NCI-H82 treated with DMSO at 0.1 percent for 48 hours (cell line): ENCODE measurements at regions not wholly inside any gene's neighbourhood (a gene's known extent, or its start where the extent isn't known, plus 50 kb on each side); places are given as distances from the start of the nearest gene placed in this dataset.
"Not testable (repeated sequence)": the region's sequence is repeated elsewhere in the genome, so short reads cannot be mapped to it uniquely, and the experiment has no call there.

Experiments
- DNase-seq: peaks from one replicate; lab custom pipeline; 2025; ENCODE audit not compliant: unreplicated experiment; lab: John Stamatoyannopoulos, UW

- DNase-seq = no peak
These were observed 125.8 kb upstream of the STARD13 start for GRCh38 chr13:33411312-33411711.

DNA sequence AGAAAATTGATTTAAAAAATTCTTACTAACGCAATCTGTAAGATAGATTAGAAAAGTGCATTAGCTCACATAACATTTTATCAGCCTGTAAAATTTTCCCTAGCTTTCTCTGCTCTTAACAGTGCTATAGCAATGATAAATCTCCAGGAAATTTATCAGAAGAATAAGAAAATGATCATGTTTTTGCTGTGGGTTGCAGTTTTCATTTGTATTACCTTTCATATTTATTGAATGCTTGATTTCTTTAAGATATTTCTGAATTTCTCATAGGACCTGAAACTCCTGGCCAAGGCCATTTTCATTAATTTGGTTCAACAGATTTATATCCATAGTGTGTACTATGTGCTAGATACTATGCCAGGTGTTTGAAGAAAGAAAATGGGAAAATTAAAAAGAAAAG is 130.3 kb upstream of the STARD13 start:
- no peak for DNase-seq

DNA sequence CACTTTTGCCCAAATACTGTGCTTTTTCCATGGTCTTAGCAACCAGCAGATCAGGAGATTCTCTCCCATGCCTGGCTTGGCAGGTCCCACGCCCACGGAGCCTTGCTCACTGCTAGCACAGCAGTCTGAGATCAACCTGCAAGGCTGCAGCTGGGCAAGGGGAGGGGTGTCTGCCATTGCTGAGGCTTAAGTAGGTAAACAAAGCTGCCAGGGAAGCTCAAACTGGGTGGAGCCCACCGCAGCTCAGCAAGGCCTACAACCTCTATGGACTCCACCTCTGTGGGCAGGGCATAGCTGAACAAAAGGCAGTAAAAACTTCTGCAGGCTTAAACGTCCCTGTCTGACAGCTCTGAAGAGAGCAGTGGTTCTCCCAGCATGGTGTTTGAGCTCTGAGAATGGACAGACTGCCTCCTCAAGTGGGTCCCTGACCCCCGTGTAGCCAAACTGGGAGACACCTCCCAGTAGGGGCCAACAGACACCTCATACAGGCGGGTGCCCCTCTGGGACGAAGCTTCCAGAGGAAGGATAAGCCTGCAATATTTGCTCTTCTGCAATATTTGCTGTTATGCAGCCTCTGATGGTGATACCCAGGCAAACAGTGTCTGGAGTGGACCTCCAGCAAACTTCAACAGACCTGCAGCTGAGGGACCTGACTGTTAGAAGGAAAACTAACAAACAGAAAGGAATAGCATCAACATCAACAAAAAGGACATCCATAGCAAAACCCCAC is 132.8 kb upstream of the STARD13 start:
- DNase-seq = not testable (repeated sequence)

- DNase-seq = not testable (repeated sequence)
These were observed 134.6 kb upstream of the STARD13 start for GRCh38 chr13:33420117-33420516.

DNA sequence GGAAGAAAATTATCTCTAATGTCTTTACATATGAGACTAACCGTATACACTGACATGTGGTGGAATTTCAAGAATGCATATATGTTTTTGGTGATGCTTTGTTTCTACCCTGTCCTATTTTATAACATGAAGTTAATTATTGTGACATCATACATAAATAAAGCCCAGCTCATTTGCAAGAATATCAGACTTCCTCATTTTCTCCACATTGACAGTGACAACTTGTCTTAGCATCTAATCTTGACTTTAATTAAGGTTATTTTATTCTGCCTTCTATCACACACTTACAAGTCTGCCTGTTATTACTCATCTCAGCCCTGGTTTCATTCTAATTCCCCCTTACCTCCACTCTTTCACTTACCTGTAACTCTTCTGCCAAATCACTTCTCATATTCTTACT is 140.6 kb upstream of the STARD13 start:
- DNase-seq = no peak

GRCh38 chr13:33433316-33433715 is 147.8 kb upstream of the STARD13 start:
- DNase-seq = no peak

DNA sequence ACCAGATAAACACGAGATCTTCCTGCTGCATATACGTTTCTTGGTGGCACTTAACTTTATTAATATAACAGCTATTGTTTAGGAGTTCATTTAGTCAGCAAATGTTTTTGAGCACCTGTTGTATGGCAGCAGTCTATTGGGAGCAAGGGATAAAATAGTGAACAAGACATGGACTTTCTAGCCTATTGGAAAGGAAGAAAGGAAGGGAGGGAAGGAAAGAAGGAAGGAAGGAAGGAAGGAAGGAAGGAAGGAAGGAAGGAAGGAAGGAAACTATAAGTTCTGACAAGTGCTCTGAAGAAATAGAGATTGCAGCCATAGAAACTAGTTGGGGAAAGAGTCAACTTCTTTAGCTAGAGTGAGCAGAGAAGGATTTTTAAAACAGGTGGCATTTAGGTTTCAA is 149.1 kb upstream of the STARD13 start:
- DNase-seq = no peak

DNA sequence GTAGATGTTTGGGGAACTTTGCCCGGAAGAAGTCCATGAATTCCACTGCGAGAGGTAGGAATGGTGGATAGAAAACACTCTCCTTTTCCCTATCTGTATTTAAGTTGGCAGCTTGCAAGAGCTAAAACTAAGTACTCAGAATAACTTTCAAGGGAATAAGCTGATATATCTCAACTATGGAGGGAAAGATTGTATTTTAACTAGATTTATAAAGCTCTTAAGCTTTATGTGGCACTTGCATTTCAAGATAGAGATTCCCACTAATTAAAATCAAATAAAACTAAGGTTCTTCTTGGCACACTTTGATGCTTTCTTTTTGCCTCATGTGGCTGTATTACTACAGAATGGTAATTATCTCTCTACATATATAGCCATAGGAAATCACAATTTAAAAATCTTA is 149.7 kb upstream of the STARD13 start:
- no peak for DNase-seq

DNA sequence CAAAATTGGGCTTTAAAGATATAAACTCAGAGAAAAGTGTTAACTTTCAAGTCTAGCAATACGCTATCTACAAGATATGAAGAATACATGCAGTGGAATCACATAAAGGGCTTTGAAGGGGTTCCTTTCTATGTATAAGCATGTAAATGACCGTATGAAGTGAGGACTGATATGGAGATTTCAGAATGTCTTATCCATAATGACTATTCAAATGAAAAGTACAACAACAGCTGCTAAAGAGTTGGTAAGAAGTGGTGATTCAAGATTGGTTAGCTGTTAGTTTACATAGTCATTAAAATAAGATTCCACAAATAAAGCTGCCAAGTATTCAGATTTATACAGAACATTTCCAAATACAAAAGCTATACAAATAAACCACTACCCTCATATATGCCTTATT is 153.4 kb upstream of the STARD13 start:
- no peak for DNase-seq

DNA sequence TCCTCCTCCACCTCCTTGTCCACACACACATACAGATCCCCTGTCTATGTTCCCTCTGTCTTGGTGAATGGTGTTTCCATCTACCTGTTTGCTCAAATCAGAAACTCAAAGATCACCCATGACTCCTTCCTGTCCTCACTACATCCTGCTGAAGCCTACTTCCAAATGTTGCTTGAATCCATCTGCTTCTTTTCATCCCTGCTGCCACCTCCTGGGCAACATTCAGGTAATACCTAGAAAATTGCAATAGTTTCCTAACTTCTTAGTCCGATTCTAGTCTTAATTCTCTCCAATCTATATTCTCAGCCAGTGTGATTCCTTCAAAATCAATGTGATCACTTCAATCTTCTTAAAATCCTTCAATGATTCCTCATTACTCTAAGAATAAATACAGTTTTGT is 155.5 kb upstream of the STARD13 start:
- DNase-seq = peak; percentile 9

GRCh38 chr13:33445024-33445423 is 159.5 kb upstream of the STARD13 start:
- no peak for DNase-seq

DNA sequence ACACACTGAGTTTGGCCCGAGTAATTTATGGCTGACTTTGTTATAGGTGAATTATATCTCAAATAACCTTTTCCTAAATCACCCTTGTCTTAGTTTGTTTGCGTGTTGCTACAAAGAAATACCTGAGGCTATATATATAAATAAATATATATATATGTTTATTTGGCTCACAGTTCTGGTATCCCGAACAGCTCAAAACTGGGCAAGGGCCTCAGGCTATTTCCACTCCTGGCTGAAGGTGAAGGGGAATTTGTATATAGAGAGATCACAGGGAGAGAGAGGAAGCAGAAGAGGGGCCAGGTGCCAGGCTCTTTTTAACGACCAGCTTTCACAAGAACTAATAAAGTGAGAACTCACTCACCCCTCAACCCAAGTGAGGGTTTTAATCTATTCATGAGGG is 159.9 kb upstream of the STARD13 start:
- no peak for DNase-seq

DNA sequence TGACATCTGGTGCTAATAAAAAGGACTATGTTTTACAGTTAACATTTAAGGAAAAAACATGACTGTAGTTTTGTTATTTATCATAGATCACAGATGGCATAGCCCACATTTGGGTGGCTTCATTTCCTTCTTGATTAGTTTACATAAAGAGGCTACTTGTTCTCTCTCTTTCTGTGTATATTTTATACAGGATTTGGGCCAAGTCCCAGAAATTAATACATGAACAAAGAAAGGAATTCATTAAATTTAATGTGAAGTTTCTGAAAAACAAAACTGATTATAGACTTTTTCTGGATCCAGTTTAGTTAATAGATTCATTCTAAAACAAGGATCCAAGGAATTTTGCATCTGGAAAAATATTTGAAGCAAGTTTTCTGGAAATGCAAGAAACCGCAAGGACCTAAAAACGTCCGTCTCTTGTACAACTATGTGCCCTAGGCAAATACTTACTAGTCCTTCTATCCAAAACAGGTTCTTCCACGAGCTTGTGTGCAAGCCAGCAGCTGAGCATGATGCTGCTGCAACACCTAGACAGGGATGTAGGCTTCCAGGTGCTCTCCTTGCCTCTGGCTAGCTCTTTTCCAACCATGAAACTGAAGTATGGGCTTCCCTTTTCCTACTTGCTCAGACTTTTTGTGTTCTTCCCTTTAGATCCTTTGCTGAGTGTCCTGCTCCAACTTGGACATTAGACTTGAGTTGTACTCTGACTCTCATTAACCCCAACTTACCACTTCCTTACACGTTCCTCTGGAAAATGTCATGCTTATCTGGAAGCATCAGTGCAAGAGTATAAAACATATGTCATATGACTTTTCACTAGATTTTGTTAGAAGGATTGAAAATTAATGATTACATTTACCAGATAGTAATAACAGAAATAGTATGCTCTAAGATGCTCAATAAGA is 161.5 kb upstream of the STARD13 start:
- no peak for DNase-seq

- DNase-seq = no peak
These were observed 163.3 kb upstream of the STARD13 start for GRCh38 chr13:33448889-33449288.

- no peak for DNase-seq
These were observed 165.6 kb upstream of the STARD13 start for GRCh38 chr13:33450956-33451709.

GRCh38 chr13:33452873-33453517 is 167.4 kb upstream of the STARD13 start:
- no peak for DNase-seq

DNA sequence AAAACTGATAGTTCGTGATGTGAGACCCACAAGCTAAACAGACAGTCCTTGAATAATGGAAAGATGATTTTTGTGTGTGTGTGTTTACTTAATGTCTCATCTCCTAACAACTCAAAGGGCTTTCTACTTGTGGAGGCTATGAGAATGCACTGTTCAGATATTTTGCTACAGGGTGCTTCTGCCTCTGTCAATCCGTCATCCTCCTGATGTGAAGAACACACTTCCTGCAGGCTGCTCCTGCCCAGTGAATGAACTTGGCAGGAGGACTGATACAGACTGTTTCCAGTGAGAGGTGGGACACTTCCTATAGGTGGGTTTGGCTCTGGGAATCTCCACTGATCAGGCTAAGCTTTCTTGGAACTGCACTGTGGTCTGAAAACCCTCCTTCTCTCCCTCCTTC is 168.4 kb upstream of the STARD13 start:
- DNase-seq = no peak

- no peak for DNase-seq
These were observed 169.5 kb upstream of the STARD13 start for GRCh38 chr13:33454844-33455705.

DNA sequence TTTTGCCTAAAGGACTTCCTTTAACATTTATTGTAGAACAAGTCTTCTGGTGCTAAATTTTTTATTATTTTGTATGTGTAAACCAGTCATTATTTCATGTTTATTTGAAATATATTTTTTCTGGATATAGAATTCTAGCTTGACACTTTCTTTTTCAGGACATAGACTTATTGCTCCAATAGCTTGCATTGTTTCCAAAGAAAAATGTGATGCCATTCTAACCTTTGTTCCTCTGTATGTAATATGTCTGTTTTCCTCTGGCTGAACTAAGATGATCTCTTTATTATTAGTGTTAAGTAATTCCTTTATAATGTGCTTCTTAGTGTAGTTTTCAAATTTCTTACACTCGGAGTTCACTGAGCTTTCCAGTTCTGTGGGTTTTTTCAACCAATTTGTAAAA is 174.1 kb upstream of the STARD13 start:
- DNase-seq = no peak

- no peak for DNase-seq
These were observed 176.6 kb upstream of the STARD13 start for GRCh38 chr13:33462109-33462508.
